ENCODE measurements at regions not wholly inside any gene's neighbourhood (a gene's known extent, or its start where the extent isn't known, plus 50 kb on each side); places are given as distances from the start of the nearest gene placed in this dataset.
A peak's percentile ranks its signal among the peaks of the same experiment; 100 is the strongest.
"Not testable (repeated sequence)": the region's sequence is repeated elsewhere in the genome, so short reads cannot be mapped to it uniquely, and the experiment has no call there.

DNA sequence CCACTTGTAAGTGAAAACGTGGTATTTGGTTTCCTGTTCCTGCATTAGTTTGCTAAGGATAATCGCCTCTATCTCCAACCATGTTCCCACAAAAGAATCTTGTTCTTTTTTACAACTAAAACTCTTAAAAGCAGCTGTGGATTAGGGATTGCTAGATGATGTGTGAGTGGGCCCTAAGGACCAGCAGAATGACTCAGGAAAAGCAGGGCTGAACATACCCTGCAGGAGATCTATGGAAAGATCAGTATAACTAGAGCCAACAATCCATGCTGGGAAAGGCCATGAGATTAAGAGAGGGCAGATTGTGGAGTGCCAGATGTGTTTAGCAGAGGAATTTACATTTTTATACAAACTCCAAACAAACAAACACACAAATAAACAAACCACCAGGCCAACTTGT lies 128.4 kb upstream of the TMEM164 start:
- FAIRE-seq (no peak), DNase-seq (ENCODE audit: low spot score) (no peak)

DNA sequence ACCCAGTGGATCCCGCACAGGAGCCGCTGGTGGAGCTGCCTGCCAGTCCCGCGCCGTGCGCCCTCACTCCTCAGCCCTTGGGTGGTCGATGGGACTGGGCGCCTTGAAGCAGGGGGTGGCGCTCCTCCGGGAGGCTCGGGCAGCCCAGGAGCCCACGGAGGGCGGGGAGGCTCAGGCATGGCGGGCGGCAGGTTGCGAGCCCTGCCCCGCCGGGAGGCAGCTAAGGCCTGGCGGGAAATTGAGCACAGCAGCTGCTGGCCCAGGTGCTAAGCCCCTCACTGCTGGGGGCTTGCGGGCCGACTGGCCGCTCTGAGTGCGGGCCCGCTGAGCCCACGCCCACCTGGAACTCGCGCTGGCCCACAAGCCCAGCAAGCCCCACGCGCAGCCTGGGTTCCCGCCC lies 127.1 kb upstream of the TMEM164 start:
- no peak for FAIRE-seq
- DNase-seq (ENCODE audit: low spot score): no peak

DNA sequence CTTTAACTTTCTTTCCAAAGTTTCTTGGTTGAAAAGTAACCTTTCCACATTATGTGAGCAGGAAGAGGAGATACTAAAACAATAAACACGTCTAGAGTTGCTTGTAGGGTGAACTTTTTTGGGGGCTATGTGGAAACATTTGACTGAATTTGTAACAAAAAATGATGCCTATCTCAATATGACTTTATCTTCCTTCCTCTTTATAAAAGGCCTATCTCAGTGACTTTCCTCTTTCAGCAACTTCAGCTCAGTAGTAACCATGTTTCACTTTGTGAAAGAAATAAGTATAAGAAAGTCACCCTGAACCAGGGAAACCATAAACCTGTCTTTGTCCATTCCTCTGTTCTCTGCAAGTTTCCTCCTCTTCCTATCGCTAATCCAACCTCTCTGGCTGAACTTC lies 124.7 kb upstream of the TMEM164 start:
- FAIRE-seq: no peak
- no peak for DNase-seq (ENCODE audit: low spot score)

DNA sequence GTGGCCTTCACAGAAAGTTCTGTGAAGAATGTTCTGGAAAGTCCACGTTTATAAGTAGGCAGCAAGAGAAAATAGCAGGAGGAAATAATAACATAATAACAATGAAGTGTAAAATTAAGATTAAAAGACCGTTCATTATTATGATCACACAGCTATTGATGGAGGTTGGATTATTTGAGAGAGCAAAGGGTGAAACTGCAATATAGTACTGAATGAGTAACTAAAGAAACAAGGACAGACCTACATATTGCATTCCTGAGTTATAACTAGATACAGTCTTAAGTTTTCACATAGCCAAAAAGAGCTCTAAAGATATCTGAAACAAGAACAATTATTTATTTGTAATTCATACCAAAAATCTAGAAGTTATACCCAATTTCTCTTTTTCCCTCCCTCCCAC lies 122.9 kb upstream of the TMEM164 start:
- DNase-seq (ENCODE audit: low spot score) (no peak), FAIRE-seq (no peak)

DNA sequence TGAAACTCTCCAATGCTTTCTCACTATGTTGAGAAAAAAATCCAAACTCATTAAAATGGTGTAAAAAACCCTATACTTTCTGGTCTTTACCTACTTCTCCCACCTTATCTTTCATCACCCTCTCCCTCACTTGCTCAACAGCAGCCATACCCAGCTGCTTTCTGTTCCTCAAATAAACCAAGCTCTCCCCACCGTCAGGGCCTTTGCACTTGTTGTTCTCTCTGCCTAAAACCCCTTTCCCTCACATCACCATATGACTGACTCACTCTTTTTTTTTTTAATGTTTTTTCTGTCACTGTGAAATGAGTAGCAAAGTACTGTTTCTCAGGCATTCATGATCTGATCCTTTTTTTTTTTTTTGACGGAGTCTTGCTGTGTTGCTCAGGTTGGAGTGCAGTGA lies 122.3 kb upstream of the TMEM164 start:
- FAIRE-seq (no peak), DNase-seq (ENCODE audit: low spot score) (no peak)

DNA sequence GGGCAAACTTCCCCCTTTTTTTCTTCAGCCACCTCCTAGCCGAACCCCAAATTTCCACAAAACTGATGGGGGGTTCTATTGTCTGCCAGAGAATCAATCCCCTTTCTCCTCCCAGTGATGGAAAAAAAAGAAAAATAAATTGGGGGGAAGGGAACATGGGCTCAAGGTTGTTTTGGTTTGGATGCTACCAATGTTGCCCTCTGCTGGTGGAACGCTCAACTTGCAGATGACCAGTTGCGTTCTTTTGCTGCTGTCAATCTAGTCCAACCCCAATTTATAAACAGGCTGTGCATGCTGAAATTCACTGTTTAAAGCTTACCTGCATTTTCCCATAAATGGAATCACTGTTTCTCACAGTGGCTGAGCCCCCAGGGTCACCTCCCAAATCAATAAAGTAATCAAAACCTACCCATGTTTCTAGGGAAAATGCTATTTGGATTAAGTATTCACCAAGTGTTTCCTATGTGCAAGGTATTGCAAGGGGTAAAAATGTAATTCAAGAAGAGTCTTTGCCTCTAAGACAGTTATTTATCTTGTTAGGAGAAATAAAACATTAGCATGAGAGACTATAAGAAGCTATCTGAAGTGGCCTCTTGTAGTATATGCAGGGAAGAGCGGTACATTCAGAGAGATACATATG lies 116.7 kb upstream of the TMEM164 start:
- DNase-seq (ENCODE audit: low spot score) (peak; percentile 27), FAIRE-seq (no peak)

DNA sequence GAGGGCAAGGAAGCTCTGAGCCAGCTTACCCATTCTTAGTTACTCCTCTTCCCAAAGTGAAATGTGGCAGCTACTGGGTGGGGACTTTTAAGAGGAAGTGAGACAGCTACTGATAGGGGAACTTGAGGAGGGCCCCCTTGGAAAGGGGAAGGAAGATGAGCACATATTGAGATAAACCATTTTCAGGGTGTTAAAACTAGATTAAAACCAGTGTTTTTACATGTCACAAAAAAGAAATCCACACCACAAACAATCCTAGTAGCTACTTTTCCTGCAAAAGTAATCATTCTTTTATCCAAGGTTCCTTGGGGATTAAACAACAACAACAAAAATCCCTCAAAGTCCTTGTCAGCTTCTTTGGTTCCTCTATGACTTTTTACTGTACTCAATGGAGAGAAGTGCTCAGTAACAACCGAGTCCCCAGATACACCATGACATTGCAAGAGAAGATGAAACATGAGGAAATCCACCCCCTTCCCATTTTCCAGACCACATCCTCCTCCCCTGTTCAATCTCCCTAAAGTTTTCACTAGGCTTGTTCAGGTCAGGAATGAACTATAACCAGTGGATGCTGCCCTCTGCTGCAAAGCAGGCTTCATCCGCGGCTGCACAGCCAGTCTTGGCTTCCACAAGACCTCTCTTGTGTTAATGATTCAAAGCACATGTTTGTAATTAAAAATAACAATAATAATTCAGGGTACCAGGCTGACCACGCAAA lies 113.5 kb upstream of the TMEM164 start:
- FAIRE-seq (no peak), DNase-seq (ENCODE audit: low spot score) (no peak)

DNA sequence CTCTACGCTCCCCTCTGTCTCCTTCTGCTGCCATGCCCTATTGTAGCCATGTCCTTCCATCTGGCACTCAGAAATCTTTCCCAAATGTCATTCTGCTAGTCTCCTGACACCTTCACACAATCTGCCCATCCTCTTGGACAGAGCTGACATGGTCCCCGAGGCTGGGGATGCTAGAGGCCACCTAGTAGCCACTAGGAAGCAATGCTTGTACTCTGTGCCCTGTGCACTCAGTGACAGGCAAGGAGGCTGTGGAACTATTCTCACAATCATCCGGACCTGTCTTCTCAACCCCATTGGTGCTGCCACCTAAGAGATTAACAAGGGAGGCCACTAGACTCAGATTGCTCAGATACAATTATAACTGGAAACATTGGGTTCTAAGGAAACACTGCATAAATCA lies 112.6 kb upstream of the TMEM164 start:
- FAIRE-seq (no peak), DNase-seq (ENCODE audit: low spot score) (no peak)

DNA sequence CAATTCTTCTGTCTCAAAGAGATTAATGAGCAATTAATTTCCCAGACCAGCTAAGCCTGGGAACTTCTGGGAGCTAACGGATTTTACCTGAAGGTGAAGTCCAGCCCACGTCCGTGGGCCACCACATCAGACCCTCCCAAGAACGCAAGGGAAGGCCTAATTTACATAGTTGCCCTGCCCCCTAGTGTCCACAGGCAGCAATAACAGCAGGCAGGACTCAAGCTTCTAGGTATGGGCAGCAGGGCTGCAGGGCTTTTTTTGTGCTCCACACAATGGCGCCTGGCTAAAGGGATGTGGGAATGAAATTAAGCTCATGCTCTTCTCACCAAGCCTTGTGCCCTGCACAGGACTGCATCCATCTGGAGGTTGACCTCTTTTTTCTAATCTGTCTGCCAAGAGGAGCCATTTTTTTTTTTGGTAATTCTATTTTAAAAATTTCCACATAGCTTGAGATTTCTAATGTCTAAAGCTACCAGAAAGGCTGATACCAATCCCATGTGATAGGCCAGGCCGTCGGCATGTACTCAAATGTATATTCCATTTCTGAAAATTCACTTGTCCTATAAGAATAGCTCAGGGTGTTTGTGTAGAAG lies 111.9 kb upstream of the TMEM164 start:
- FAIRE-seq: no peak
- peak; percentile 34 for DNase-seq (ENCODE audit: low spot score)

DNA sequence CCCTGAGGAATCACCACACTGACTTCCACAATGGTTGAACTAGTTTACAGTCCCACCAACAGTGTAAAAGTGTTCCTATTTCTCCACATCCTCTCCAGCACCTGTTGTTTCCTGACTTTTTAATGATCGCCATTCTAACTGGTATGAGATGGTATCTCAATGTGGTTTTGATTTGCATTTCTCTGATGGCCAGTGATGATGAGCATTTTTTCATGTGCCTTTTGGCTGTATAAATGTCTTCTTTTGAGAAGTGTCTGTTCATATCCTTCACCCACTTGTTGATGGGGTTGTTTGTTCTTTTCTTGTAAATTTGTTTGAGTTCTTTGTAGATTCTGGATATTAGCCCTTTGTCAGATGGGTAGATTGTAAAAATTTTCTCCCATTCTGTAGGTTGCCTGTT lies 106.9 kb upstream of the TMEM164 start:
- not testable (repeated sequence) for FAIRE-seq; DNase-seq (ENCODE audit: low spot score)

DNA sequence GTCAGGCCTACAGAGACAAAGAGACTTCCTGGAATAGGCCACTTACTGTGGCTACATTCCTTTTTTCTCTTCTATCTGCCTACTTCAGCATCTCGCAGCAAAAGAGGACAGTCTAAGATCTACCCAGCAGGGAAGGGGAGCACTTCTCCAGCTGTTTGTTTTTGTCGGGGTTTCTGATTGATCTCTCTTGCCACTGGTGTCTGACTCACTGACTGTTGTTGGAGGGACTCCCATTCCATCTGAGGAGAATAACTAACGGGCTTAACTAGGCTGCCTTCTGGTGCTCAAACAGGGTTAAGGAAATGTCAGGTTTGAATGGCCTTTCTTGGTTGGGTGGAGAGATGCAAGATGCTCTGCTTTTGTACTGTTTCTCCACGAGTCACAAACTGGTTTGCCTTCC lies 100.2 kb upstream of the TMEM164 start:
- DNase-seq (ENCODE audit: low spot score) (no peak), FAIRE-seq (no peak)

DNA sequence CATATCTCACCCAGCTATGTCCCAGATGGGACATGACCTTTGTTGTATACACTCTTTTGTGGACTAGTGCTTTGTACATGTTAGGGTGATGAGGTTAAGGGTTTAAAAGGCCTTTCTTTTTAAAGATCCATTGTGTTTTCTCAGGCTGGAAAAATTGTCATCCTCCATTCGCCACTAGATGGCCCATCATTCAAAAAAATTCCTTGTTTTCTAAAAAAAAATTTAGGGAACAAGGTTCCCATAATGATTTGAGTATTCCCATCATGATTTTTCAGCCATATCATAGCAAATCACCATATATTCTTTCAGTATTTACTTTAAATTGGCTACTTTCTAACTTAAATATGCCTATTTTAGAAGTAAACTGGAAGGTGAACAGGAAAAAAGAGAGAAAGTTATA lies 91.9 kb upstream of the TMEM164 start:
- no peak for FAIRE-seq
- no peak for DNase-seq (ENCODE audit: low spot score)

DNA sequence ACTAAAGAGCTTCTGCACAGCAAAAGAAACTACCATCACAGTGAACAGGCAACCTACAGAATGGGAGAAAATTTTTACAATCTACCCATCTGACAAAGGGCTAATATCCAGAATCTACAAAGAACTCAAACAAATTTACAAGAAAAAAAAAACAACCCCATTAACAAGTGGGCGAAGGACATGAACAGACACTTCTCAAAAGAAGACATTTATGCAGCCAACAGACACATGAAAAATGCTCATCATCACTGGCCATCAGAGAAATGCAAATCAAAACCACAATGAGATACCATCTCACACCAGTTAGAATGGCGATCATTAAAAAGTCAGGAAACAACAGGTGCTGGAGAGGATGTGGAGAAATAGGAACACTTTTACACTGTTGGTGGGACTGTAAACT lies 89.9 kb upstream of the TMEM164 start:
- not testable (repeated sequence) for FAIRE-seq; DNase-seq (ENCODE audit: low spot score)

DNA sequence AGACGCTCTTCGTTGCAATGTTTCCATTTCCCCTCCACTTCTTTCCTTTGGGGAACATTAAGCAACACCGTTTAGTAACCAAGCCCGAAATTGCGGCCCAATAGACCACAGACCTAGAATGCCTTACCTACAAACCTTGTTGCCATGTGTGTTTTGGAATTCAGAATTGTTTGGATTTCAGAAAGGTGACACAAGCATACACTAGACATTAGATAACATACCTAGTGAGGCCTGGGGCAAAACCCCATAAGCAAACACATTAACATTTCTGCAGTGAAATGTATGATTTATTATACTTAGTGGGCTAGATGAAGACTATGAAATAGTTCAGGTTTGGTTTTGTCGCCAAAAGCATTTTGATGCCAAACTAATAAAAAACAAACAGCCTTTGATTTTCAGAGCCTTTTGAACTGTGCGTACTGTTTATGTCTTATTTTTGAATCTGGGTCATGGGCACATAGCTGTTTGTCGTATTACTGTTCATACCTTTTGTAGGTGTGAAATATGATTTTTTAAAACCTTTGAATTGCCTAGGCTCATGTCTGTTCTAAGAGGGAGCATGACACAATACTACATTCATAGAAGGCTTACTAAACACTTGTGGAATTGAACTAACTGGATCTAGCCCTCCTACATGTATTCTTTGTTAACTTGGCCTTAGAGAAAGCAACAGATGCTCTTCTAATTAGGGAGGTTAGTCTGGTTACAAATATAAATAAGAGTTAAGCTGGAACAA lies 88.6 kb upstream of the TMEM164 start:
- no peak for FAIRE-seq
- no peak for DNase-seq (ENCODE audit: low spot score)

DNA sequence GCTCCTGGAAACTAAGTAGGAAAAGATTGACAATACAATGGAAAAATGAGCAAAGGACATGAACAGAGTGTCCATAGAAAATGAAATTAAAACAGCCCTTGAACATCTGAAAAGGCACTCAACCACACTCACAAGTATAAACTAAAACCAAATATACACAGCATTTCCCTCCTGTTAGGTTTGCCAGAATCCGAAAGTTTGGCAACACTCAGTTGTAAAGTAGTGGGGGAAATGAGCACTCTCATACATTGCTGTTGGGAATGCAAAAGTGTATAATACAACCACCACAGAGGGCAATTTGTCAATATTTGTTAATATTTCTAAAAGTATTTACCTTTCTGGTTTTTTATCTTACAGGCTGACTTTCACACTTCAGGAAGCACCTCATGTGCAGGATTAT lies 84.2 kb upstream of the TMEM164 start:
- FAIRE-seq (no peak), DNase-seq (ENCODE audit: low spot score) (no peak)

DNA sequence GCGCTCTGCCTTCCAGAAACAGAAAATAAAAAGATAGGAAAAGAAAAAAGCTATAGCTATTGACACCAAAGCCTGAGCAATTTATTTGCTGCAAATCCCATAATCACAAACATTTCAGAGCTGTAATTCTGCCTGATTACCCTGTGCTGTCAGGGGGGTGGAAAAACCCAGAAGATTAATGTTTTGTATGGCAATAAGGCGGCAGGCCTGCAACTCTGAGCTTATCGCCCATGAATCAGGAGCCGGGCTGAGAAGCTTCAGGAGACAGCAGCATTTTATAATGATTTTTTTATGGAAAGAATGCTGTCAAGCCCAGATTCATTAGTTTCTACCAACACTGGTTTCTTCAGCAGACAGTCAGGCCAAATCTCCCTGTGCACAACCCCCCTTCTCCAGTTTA lies 82.6 kb upstream of the TMEM164 start:
- FAIRE-seq (no peak), DNase-seq (ENCODE audit: low spot score) (no peak)

DNA sequence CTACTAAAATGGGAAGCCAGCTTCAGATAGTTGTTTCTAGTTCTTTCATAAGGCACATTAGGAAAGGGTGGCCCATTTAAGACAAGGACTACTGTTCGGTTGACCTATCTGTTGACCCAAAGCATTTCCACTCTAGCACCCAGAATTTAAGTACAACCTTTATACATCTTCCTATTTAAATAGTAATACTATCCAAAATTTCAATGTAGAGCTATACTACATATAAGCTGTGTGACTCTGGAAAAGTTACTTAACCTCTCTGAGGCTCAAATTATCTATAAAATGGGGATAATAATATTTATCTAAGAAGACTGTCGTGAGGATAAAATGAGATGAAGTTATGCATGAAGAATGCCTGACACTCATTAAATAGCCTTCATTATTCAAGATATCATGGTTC lies 82.0 kb upstream of the TMEM164 start:
- no peak for FAIRE-seq
- DNase-seq (ENCODE audit: low spot score): no peak

DNA sequence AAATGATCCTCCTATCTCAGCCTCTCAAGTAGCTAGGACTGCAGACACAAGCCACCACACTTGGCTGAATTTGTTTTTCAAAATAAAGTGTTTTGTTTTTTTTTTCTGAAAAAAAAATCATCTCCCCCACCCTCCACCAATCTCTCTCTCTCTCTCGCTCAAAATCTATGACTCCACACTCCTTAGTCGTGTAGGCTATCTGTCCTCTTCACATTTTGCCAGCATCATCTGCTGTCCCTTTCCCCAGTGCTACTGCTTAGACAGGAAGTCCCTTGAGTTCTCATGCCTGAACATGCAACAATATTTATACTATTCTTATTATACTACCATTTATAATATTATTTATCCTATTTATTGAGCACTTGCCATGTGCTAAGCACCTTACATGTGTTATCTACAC lies 80.7 kb upstream of the TMEM164 start:
- FAIRE-seq (no peak), DNase-seq (ENCODE audit: low spot score) (no peak)

DNA sequence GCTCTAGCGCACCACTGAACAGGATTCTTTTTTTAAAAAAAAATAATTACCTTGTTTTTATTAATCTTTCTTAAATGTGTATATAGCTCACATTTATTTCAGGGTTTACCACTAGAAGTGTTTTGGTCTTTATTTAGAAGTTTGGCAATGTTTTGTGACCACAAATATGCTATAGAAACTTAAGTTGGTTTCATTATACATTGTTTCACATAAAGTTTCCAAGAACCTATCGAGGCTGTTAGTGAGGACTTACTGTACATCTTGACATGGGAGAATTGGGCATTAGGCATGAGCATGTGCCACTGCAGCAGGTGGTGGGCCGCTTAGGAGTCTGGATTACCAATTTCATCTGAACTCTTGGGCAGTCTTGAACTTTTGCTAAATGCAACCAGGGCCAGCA lies 77.9 kb upstream of the TMEM164 start:
- not testable (repeated sequence) for FAIRE-seq; DNase-seq (ENCODE audit: low spot score)

DNA sequence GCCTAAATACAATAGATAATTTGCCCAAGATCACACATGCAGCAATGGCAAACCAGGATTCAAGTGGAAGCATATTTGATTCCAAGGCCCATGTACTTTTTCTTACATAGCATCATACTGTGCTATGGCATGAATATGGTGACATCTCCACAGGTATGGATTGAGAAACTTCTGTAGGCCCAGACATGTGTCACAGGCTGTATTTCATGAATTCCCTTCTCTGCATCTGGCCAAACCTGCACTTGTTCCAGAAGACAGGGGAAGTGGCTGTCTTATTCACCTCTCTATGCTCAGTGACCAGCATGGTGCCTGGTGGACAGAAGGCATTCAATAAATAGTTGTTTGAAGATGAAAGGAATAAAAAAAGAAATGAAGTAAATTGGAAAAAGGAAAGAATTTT lies 77.3 kb upstream of the TMEM164 start:
- no peak for DNase-seq (ENCODE audit: low spot score)
- no peak for FAIRE-seq

DNA sequence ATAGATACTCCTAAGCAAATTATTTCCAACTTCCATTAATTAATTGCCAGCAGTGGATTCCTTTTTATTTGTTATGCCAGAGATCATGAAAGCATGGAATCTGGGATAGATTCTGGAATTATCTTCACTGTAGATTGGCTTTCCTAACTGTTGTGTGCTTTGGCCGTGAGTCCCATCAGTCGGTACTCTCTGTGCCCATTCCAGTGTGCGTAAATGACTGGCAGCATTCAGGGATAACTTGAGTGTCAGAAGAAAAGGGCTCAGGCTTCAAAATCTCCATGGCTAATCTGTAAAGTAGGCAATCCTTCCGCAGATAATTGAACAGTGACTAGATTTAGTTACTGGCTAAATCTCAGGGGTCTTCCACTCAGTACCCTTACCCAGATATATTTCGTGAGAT lies 76.8 kb upstream of the TMEM164 start:
- DNase-seq (ENCODE audit: low spot score): no peak
- FAIRE-seq: no peak

Data from urothelium cell line (cell line).